SW480 (cell line): ENCODE measurements at regions not wholly inside any gene's neighbourhood (a gene's known extent, or its start where the extent isn't known, plus 50 kb on each side); places are given as distances from the start of the nearest gene placed in this dataset.
"Not testable (repeated sequence)": the region's sequence is repeated elsewhere in the genome, so short reads cannot be mapped to it uniquely, and the experiment has no call there.

Source experiments
- DNase-seq: peaks from one replicate; pipeline ENCODE4 v3.0.0-alpha.2; 2016; ENCODE audit warnings: low spot score

- not testable (repeated sequence) for DNase-seq
Measured at GRCh38 chr11:49817705-49818430, 134.3 kb upstream of the OR4C13 start.

GRCh38 chr11:49823188-49823587, 129.0 kb upstream of the OR4C13 start:
- not testable (repeated sequence) for DNase-seq

- DNase-seq = not testable (repeated sequence)
Measured at GRCh38 chr11:49850541-49850940, 101.7 kb upstream of the OR4C13 start.

- no peak for DNase-seq
Measured at GRCh38 chr11:49851511-49851910, 100.7 kb upstream of the OR4C13 start.

- no peak for DNase-seq
Measured at GRCh38 chr11:49851971-49852389, 100.2 kb upstream of the OR4C13 start.

- DNase-seq = not testable (repeated sequence)
Measured at GRCh38 chr11:49888875-49889274, 63.3 kb upstream of the OR4C13 start.

GRCh38 chr11:49891910-49892671, 60.1 kb upstream of the OR4C13 start:
- DNase-seq = not testable (repeated sequence)

GRCh38 chr11:49893442-49893841, 58.7 kb upstream of the OR4C13 start:
- not testable (repeated sequence) for DNase-seq
